ENCODE measurements at regions not wholly inside any gene's neighbourhood (a gene's known extent, or its start where the extent isn't known, plus 50 kb on each side); places are given as distances from the start of the nearest gene placed in this dataset.
A peak's percentile ranks its signal among the peaks of the same experiment; 100 is the strongest.

DNA sequence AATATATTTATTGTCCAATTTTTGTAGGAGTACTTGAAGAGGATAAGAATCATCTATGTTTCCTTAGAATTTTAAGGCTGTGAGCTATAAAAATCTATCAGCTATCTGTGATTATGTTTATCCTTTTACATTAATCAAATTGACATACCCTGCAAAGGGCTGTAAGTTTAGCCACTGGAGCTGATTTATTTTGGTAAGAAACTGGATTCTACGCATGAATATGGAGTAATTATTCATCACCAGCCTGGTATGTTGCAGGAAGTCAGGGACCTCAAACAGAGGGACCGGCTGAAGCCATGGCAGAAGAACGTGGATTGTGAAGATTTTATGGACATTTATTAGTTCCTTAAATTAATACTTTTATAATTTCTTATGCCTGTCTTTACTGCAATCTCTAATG is 696.9 kb downstream of the DNAJB9 start:
- Mint-ChIP-seq H3K9me3 (ENCODE audit: low read depth, unreplicated experiment) (peaks cover 10% of the 10 kb centered on the region), H3K27me3 (ENCODE audit: unreplicated experiment) (no peaks in the 10 kb centered on the region), H3K36me3 (ENCODE audit: insufficient read depth, unreplicated experiment) (no peaks in the 10 kb centered on the region), H3K4me1 (ENCODE audit: low read depth, unreplicated experiment) (no peaks in the 10 kb centered on the region), H3K27ac (ENCODE audit: unreplicated experiment) (no peak overlapping the region), H3K4me3 (ENCODE audit: low read depth, unreplicated experiment) (no peak overlapping the region)
- DNase-seq: no peak
- CTCF ChIA-PET: no interaction called here
- intact Hi-C loops (cut with micrococcal nuclease; ENCODE audit: unreplicated experiment): no loop called here
- BruUV-seq (replicated peaks): no TSS peak
- TF ChIP-seq, protein P1, sequence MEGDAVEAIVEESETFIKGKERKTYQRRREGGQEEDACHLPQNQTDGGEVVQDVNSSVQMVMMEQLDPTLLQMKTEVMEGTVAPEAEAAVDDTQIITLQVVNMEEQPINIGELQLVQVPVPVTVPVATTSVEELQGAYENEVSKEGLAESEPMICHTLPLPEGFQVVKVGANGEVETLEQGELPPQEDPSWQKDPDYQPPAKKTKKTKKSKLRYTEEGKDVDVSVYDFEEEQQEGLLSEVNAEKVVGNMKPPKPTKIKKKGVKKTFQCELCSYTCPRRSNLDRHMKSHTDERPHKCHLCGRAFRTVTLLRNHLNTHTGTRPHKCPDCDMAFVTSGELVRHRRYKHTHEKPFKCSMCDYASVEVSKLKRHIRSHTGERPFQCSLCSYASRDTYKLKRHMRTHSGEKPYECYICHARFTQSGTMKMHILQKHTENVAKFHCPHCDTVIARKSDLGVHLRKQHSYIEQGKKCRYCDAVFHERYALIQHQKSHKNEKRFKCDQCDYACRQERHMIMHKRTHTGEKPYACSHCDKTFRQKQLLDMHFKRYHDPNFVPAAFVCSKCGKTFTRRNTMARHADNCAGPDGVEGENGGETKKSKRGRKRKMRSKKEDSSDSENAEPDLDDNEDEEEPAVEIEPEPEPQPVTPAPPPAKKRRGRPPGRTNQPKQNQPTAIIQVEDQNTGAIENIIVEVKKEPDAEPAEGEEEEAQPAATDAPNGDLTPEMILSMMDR (IDR thresholded peaks at IDR 0.05; ENCODE audit: unreplicated experiment): no peak

DNA sequence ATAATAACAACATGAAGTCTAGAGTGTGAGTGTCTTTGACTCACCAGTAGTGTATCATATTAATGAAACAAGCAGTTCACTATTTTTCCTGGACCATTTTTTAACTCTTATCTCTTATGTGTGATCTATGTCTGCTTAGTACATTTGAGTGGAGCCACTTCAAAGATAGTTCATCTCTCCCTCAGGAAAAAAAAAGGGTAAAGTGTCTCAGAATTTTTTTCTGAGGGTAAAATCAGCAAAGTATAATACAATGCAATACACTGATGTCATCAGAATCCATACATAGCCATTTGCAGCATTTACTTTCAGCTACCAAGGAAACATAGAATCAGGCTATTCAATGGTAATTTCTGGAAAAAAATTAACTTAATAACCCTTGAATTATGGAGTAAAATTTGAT is 706.7 kb downstream of the DNAJB9 start:
- no TSS peak for BruUV-seq (replicated peaks)
- Mint-ChIP-seq H3K36me3 (ENCODE audit: insufficient read depth, unreplicated experiment) (no peaks in the 10 kb centered on the region), H3K9me3 (ENCODE audit: low read depth, unreplicated experiment) (peaks cover 3% of the 10 kb centered on the region), H3K27ac (ENCODE audit: unreplicated experiment) (no peak overlapping the region), H3K4me1 (ENCODE audit: low read depth, unreplicated experiment) (no peaks in the 10 kb centered on the region), H3K4me3 (ENCODE audit: low read depth, unreplicated experiment) (no peak overlapping the region), H3K27me3 (ENCODE audit: unreplicated experiment) (no peaks in the 10 kb centered on the region)
- CTCF ChIA-PET: interaction anchor here (0.7 kb wide), 1 partner anchor 85 kb away, joined by 3 read pairs; no protein-coding TSS in a partner anchor
- no peak for DNase-seq
- TF ChIP-seq, protein P1 (IDR thresholded peaks at IDR 0.05; ENCODE audit: unreplicated experiment): no peak
- intact Hi-C loops (cut with micrococcal nuclease; ENCODE audit: unreplicated experiment): no loop called here

DNA sequence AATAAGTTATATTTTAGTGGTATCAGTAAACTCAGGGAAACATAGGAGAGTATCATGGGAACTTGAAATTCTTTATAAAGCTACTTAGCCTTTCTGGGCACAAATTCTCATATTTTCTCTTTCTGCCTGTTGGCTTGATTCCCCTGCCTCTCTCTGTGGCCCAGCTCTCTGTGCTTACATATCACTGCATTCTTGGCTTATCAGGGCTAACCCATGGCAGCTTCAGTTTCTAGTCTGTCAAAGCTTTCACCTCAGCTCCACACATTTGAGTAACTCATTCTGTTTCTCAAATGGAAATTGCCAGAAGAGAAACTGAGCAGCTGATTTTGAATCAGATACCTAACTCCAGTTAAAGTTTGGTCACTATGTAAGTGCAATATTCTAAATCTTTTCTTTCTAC is 713.1 kb downstream of the DNAJB9 start:
- no TSS peak for BruUV-seq (replicated peaks)
- TF ChIP-seq, protein P1 (IDR thresholded peaks at IDR 0.05; ENCODE audit: unreplicated experiment): no peak
- H3K27ac Mint-ChIP-seq (ENCODE audit: unreplicated experiment): no peak overlapping the region
- no peaks in the 10 kb centered on the region for H3K27me3 Mint-ChIP-seq (ENCODE audit: unreplicated experiment)
- H3K4me1 Mint-ChIP-seq (ENCODE audit: low read depth, unreplicated experiment): peaks cover 17% of the 10 kb centered on the region
- intact Hi-C loops (cut with micrococcal nuclease; ENCODE audit: unreplicated experiment): loop anchor here (2.0 kb wide), 1 partner anchor 36 kb away; no protein-coding TSS in a partner anchor
- H3K9me3 Mint-ChIP-seq (ENCODE audit: low read depth, unreplicated experiment): peaks cover 5% of the 10 kb centered on the region
- H3K36me3 Mint-ChIP-seq (ENCODE audit: insufficient read depth, unreplicated experiment): no peaks in the 10 kb centered on the region
- CTCF ChIA-PET: no interaction called here
- H3K4me3 Mint-ChIP-seq (ENCODE audit: low read depth, unreplicated experiment): no peak overlapping the region
- no peak for DNase-seq

DNA sequence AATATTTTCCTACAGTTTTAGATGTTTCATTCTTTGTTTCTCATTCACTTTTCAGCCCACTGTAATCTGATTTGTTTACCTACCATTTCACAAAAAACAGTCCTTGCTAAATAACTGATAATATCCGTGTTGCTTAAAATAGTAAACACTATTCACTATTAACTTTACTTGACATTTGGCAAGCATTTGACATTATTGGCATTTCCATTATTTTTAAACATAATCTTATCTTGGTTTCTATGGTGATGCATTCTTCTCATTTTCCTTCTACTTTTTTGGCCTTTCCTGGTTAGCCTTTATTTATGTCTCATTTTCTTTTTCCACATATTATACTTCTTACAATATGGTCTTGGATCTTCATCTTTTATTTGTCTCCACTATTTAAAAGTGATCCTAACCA is 715.3 kb downstream of the DNAJB9 start:
- Mint-ChIP-seq H3K9me3 (ENCODE audit: low read depth, unreplicated experiment) (peaks cover 9% of the 10 kb centered on the region), H3K27ac (ENCODE audit: unreplicated experiment) (peak overlapping the region; percentile 33), H3K36me3 (ENCODE audit: insufficient read depth, unreplicated experiment) (no peaks in the 10 kb centered on the region), H3K27me3 (ENCODE audit: unreplicated experiment) (no peaks in the 10 kb centered on the region), H3K4me3 (ENCODE audit: low read depth, unreplicated experiment) (peak overlapping the region; percentile 36), H3K4me1 (ENCODE audit: low read depth, unreplicated experiment) (peaks cover 17% of the 10 kb centered on the region)
- no TSS peak for BruUV-seq (replicated peaks)
- intact Hi-C loops (cut with micrococcal nuclease; ENCODE audit: unreplicated experiment): no loop called here
- no peak for DNase-seq
- TF ChIP-seq, protein P1 (IDR thresholded peaks at IDR 0.05; ENCODE audit: unreplicated experiment): no peak
- CTCF ChIA-PET: no interaction called here
